H54 (cell line): ENCODE measurements at regions not wholly inside any gene's neighbourhood (a gene's known extent, or its start where the extent isn't known, plus 50 kb on each side); places are given as distances from the start of the nearest gene placed in this dataset.
"Not testable (repeated sequence)": the region's sequence is repeated elsewhere in the genome, so short reads cannot be mapped to it uniquely, and the experiment has no call there.

Experiments
- DNase-seq: peaks from one replicate; pipeline ENCODE4 v3.0.0; 2011; ENCODE audit warnings: low spot score, mixed read lengths; ENCODE audit not compliant: insufficient read length
- FAIRE-seq: peaks from 3 replicates; lab custom pipeline; 2011; peaks lifted over from hg19 to GRCh38; lab: Jason Lieb, UNC
- POLR2A ChIP-seq: IDR thresholded peaks from 2 replicates; pipeline ENCODE4 v1.6.1; 2011; ENCODE audit warnings: low read depth, mild to moderate bottlenecking, low read length

GRCh38 chr14:30034152-30034551 lies 106.5 kb upstream of the PRKD1 start:
- DNase-seq (no peak), FAIRE-seq (no peak)
- TF ChIP-seq POLR2A = no peak

GRCh38 chr14:30035361-30035760 lies 107.7 kb upstream of the PRKD1 start:
- no peak for DNase-seq
- no peak for TF ChIP-seq POLR2A
- no peak for FAIRE-seq

- FAIRE-seq (no peak), DNase-seq (no peak)
- no peak for TF ChIP-seq POLR2A
These were observed 118.1 kb upstream of the PRKD1 start for GRCh38 chr14:30045720-30046119.

- FAIRE-seq = no peak
- no peak for TF ChIP-seq POLR2A
- no peak for DNase-seq
These were observed 125.5 kb upstream of the PRKD1 start for GRCh38 chr14:30053103-30053502.

GRCh38 chr14:30054201-30054600 lies 126.6 kb upstream of the PRKD1 start:
- FAIRE-seq (no peak), DNase-seq (no peak)
- TF ChIP-seq POLR2A = no peak

GRCh38 chr14:30058401-30058800 lies 130.8 kb upstream of the PRKD1 start:
- TF ChIP-seq POLR2A = no peak
- FAIRE-seq (no peak), DNase-seq (no peak)

GRCh38 chr14:30063746-30064145 lies 136.1 kb upstream of the PRKD1 start:
- TF ChIP-seq POLR2A = no peak
- FAIRE-seq = no peak
- DNase-seq = no peak

GRCh38 chr14:30064454-30064853 lies 136.8 kb upstream of the PRKD1 start:
- FAIRE-seq = no peak
- TF ChIP-seq POLR2A = no peak
- DNase-seq = no peak

GRCh38 chr14:30069536-30069935 lies 141.9 kb upstream of the PRKD1 start:
- DNase-seq = no peak
- no peak for TF ChIP-seq POLR2A
- FAIRE-seq = no peak

- DNase-seq, FAIRE-seq: not testable (repeated sequence)
These were observed 144.8 kb upstream of the PRKD1 start for GRCh38 chr14:30072454-30072853.

- TF ChIP-seq POLR2A = no peak
- FAIRE-seq (no peak), DNase-seq (no peak)
These were observed 150.3 kb upstream of the PRKD1 start for GRCh38 chr14:30077946-30078345.

- TF ChIP-seq POLR2A = no peak
- DNase-seq = no peak
These were observed 151.3 kb upstream of the PRKD1 start for GRCh38 chr14:30078811-30079402.

GRCh38 chr14:30082486-30082885 lies 154.8 kb upstream of the PRKD1 start:
- no peak for TF ChIP-seq POLR2A
- no peak for DNase-seq
- no peak for FAIRE-seq

More at GRCh38 chr14:30078811-30079402, 151.3 kb upstream of the PRKD1 start:
- FAIRE-seq = no peak

- TF ChIP-seq POLR2A = no peak
- FAIRE-seq = no peak
- no peak for DNase-seq
These were observed 157.2 kb upstream of the PRKD1 start for GRCh38 chr14:30084811-30085210.

GRCh38 chr14:30085943-30086342 lies 158.3 kb upstream of the PRKD1 start:
- DNase-seq (no peak), FAIRE-seq (no peak)
- no peak for TF ChIP-seq POLR2A
